Transverse colon (tissue), 4 donors: ENCODE measurements at regions not wholly inside any gene's neighbourhood (a gene's known extent, or its start where the extent isn't known, plus 50 kb on each side); places are given as distances from the start of the nearest gene placed in this dataset.
"Not testable (repeated sequence)": the region's sequence is repeated elsewhere in the genome, so short reads cannot be mapped to it uniquely, and the experiment has no call there.

ENCODE experiments used
- DNase-seq: peaks from one replicate; pipeline ENCODE4 v3.0.0-alpha.2; 2019
- H3K27ac ChIP-seq, 4 donors: fragments of 200-600 bp; sonication (generic); 2 replicates each; pipeline ENCODE4 v1.5.1; 2016 to 2018; ENCODE audit warnings: inconsistent platforms in 4 of 4
- H3K27me3 ChIP-seq: fragments of 200-600 bp; sonication (generic); 2 replicates; pipeline ENCODE4 v1.5.1; 2017; ENCODE audit warnings: inconsistent platforms
- H3K36me3 ChIP-seq, 4 donors: fragments of 200-600 bp; sonication (generic); 2 replicates each; pipeline ENCODE4 v1.5.1; 2017 to 2019; ENCODE audit warnings: inconsistent platforms in 4 of 4
- H3K4me1 ChIP-seq, 4 donors: fragments of 200-600 bp; sonication (generic); 2 replicates each; pipeline ENCODE4 v1.5.1; 2017 to 2020; ENCODE audit warnings: inconsistent platforms in 4 of 4
- H3K4me3 ChIP-seq, 4 donors: fragments of 200-600 bp; sonication (generic); 1 replicate in 1 of 4; 2 replicates in 3 of 4; pipeline versions ENCODE4 v1.5.1 to v1.6.1; 2017 to 2019; ENCODE audit warnings: inconsistent platforms in 4 of 4
- H3K9me3 ChIP-seq, 2 donors: fragments of 200-600 bp; sonication (generic); 2 replicates each; pipeline ENCODE4 v1.5.1; 2017 to 2019; ENCODE audit warnings: inconsistent platforms in 2 of 2
- CTCF ChIP-seq, 5 experiments: fragments of 200-600 bp in 3 of 5; fragments of 450-650 bp in 2 of 5; sonication (generic) in 3 of 5; IDR thresholded peaks; 1 replicate in 2 of 5; 2 replicates in 3 of 5; pipeline ENCODE4 v1.5.1; 2016 to 2017; ENCODE audit warnings: antibody characterized with exemption in 5 of 5, inconsistent platforms in 3 of 5, mild to moderate bottlenecking in 2 of 5, moderate library complexity in 1 of 5
- EP300 ChIP-seq: sonication (generic); formaldehyde crosslinking; IDR thresholded peaks from one replicate; pipeline ENCODE4 v1.6.1; 2017; ENCODE audit warnings: antibody characterized with exemption, low read depth
- POLR2A ChIP-seq: fragments of 450-650 bp; IDR thresholded peaks from one replicate; pipeline ENCODE4 v1.6.1; 2016; ENCODE audit warnings: antibody characterized with exemption, mild to moderate bottlenecking, moderate library complexity
- POLR2AphosphoS5 ChIP-seq, 3 donors: sonication (generic); formaldehyde crosslinking; IDR thresholded peaks; one replicate each; pipeline ENCODE4 v1.6.1; 2016; ENCODE audit warnings: antibody characterized with exemption in 3 of 3
- WGBS, 2 donors: methylation state at CpG; one replicate each; pipeline ENCODE4 v1.1.5; 2018; ENCODE audit warnings: low coverage in 1 of 2; 5-methylcytosine and 5-hydroxymethylcytosine counted together
- in situ Hi-C, 4 donors: fragments of 200-750 bp; cut with MboI; loops; one replicate each; pipeline versions ENCODE4 v1.15.0 to v1.15.1; 2017; ENCODE audit warnings: low sequenced_read_pairs in 3 of 4, low pct_ligation_motif_present in 1 of 4, low pct_unique_long_range_greater_than_20kb in 1 of 4
- intact Hi-C: fragments of 100-400 bp; cut with DNase I; formaldehyde crosslinking; loops from one replicate; pipeline ENCODE4 v1.15.1; 2023; ENCODE audit warnings: low total_unique reads

DNA sequence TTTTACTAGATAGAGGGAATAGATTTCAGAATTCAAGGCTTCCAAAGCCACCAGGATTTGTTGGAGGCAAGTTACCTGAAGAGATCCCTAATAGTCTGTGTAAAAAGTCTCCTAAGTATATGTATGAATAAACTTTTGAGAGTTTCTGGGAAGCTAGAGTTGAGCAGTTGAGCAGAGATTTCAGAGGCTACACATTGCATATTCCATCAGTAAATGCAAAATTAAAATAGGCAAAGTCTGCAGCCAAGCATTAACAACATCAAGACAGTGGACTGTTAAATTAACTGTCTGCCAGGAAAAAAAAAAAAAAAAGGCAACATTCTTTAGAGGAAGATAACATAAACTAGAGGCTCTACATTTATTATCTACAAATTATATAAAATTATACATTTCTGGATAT, 420.4 kb upstream of the TMEFF2 start:
- Histone ChIP-seq H3K27me3 (no peaks in the 10 kb centered on the region), H3K9me3 (no peaks in the 10 kb centered on the region), H3K4me3 (no peak overlapping the region), H3K4me1 (no peaks in the 10 kb centered on the region), H3K36me3 (no peaks in the 10 kb centered on the region), H3K27ac (no peak overlapping the region)
- intact Hi-C loops (no loop called here), in situ Hi-C loops (no loop called here)
- DNase-seq, result no peak
- TF ChIP-seq CTCF (IDR thresholded peaks at IDR 0.05), result no peak
- TF ChIP-seq POLR2AphosphoS5 (IDR thresholded peaks at IDR 0.05), result no peak
- no peak for TF ChIP-seq EP300
- no peak for TF ChIP-seq POLR2A

DNA sequence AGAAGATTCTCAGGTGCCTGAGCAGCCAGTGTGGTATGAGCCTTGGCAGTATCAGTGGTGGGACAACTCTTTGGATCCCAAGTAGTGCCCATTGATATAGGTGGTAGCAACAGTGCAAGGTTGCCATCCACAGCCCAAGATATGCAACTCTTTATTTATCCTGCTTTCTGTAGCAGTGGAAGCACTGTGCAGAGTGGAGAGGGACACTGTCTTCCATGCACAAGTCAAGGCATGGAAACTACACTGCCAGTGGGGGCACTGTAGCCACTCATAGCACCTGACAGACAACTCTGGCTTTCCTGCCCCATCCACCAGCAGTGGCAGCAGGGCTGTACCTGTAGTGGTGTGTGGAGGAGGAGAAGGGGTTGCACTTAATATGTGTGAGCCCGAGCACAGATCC, 409.6 kb upstream of the TMEFF2 start:
- no peak overlapping the region for H3K4me3 ChIP-seq
- no peaks in the 10 kb centered on the region for H3K27me3 ChIP-seq
- 94% methylated on average over 1 of the region's 1 CpG; no CpG with 5 or more reads in 1 of the 2 donors for WGBS, 2 donors
- TF ChIP-seq EP300 (no peak), POLR2A (no peak), POLR2AphosphoS5 (IDR thresholded peaks at IDR 0.05) (no peak), CTCF (IDR thresholded peaks at IDR 0.05) (no peak)
- H3K27ac ChIP-seq, result no peak overlapping the region
- in situ Hi-C loops (no loop called here), intact Hi-C loops (no loop called here)
- no peak for DNase-seq
- no peaks in the 10 kb centered on the region for H3K4me1 ChIP-seq
- no peaks in the 10 kb centered on the region for H3K36me3 ChIP-seq
- H3K9me3 ChIP-seq, result no peaks in the 10 kb centered on the region

DNA sequence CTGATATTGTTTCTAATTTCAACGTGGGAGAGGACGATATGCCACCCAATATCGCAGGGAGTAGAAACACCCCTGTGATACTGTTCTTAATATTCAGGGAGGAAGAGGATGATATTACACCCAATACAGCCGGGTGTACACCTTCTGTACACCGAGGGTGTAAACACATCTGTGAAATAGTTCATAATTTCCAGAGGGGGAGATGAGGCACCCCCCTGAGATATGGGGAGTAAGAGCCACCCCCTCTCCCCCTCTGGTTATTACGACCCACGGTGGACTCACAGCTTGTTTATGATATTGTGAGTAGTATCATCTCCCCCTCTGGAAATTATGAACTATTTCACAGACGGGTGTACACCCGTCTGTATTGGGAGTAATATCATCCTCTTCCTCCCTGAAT, 403.9 kb upstream of the TMEFF2 start:
- WGBS, 2 donors, result 67 to 84% methylated on average over 7 to 9 of the region's 9 CpGs
- H3K27me3 ChIP-seq, in situ Hi-C loops, H3K27ac ChIP-seq, intact Hi-C loops, DNase-seq, H3K4me3 ChIP-seq, H3K9me3 ChIP-seq, H3K36me3 ChIP-seq, H3K4me1 ChIP-seq: not testable (repeated sequence)

GRCh38 chr2:192593561-192593960, 398.8 kb upstream of the TMEFF2 start:
- Histone ChIP-seq H3K9me3 (no peaks in the 10 kb centered on the region), H3K4me1 (no peaks in the 10 kb centered on the region), H3K36me3 (no peaks in the 10 kb centered on the region), H3K4me3 (no peak overlapping the region), H3K27ac (no peak overlapping the region), H3K27me3 (no peaks in the 10 kb centered on the region)
- no peak for DNase-seq
- in situ Hi-C loops (no loop called here), intact Hi-C loops (no loop called here)
- TF ChIP-seq CTCF (IDR thresholded peaks at IDR 0.05) (no peak), POLR2AphosphoS5 (IDR thresholded peaks at IDR 0.05) (no peak), EP300 (no peak), POLR2A (no peak)
- 79 to 81% methylated on average over 6 of the region's 6 CpGs for WGBS, 2 donors

DNA sequence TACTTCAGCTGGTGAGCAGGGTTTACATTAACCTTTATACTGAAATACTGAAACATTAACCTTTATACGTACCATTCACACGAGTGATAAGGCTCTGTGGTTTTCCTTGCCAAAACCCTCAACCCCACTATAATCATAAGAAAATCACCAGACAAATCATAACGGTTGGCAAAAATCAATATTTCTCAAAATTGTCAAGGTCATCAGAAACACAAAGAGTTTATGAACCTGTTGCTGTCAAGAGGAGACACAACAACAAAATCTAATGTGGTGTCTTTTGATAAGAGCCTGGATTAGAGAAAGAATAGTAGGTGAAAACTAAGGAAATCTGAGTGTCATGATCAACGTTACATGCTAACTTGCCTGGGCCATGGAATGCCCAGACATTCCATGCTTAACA, 396.9 kb upstream of the TMEFF2 start:
- TF ChIP-seq EP300, result no peak
- TF ChIP-seq POLR2AphosphoS5 (IDR thresholded peaks at IDR 0.05), result no peak
- no peak for TF ChIP-seq POLR2A
- no peak for TF ChIP-seq CTCF (IDR thresholded peaks at IDR 0.05)
- H3K27ac ChIP-seq, result no peak overlapping the region
- no peak for DNase-seq
- intact Hi-C loops, result no loop called here
- H3K9me3 ChIP-seq, result no peaks in the 10 kb centered on the region
- in situ Hi-C loops, result no loop called here
- 54 to 58% methylated on average over 4 of the region's 4 CpGs for WGBS, 2 donors
- H3K36me3 ChIP-seq, result no peaks in the 10 kb centered on the region
- H3K4me3 ChIP-seq, result no peak overlapping the region
- no peaks in the 10 kb centered on the region for H3K27me3 ChIP-seq
- no peaks in the 10 kb centered on the region for H3K4me1 ChIP-seq
